HG02588 (cell line): ENCODE measurements at regions not wholly inside any gene's neighbourhood (a gene's known extent, or its start where the extent isn't known, plus 50 kb on each side); places are given as distances from the start of the nearest gene placed in this dataset.
"Not testable (repeated sequence)": the region's sequence is repeated elsewhere in the genome, so short reads cannot be mapped to it uniquely, and the experiment has no call there.

Experiments
- ATAC-seq: cut with Tn5 transposase; IDR thresholded peaks from one replicate; pipeline ENCODE4 v1.9.1; 2021; ENCODE audit warnings: mild to moderate bottlenecking, moderate library complexity; ENCODE audit not compliant: unreplicated experiment

GRCh38 chr4:188432328-188432727 is 293.1 kb downstream of the TRIML1 start:
- no peak for ATAC-seq

- no peak for ATAC-seq
Observed at GRCh38 chr4:188433741-188434315, 294.6 kb downstream of the TRIML1 start.

GRCh38 chr4:188434643-188435042 is 295.4 kb downstream of the TRIML1 start:
- ATAC-seq: no peak

- no peak for ATAC-seq
Observed at GRCh38 chr4:188435381-188435780, 296.1 kb downstream of the TRIML1 start.

GRCh38 chr4:188437535-188437934 is 298.3 kb downstream of the TRIML1 start:
- no peak for ATAC-seq

GRCh38 chr4:188438391-188438824 is 299.2 kb downstream of the TRIML1 start:
- not testable (repeated sequence) for ATAC-seq

- no peak for ATAC-seq
Observed at GRCh38 chr4:188439641-188440311, 300.5 kb downstream of the TRIML1 start.

- ATAC-seq: no peak
Observed at GRCh38 chr4:188444500-188444899, 305.3 kb downstream of the TRIML1 start.

- ATAC-seq: not testable (repeated sequence)
Observed at GRCh38 chr4:188448996-188449395, 309.8 kb downstream of the TRIML1 start.

GRCh38 chr4:188450571-188450970 is 311.3 kb downstream of the TRIML1 start:
- ATAC-seq: no peak

- ATAC-seq: no peak
Observed at GRCh38 chr4:188452097-188452496, 312.9 kb downstream of the TRIML1 start.

GRCh38 chr4:188454575-188454974 is 315.3 kb downstream of the TRIML1 start:
- no peak for ATAC-seq

- no peak for ATAC-seq
Observed at GRCh38 chr4:188455062-188455752, 316.0 kb downstream of the TRIML1 start.

GRCh38 chr4:188459381-188459780 is 320.1 kb downstream of the TRIML1 start:
- no peak for ATAC-seq

- ATAC-seq: no peak
Observed at GRCh38 chr4:188463909-188464308, 324.7 kb downstream of the TRIML1 start.

GRCh38 chr4:188466001-188466400 is 326.8 kb downstream of the TRIML1 start:
- ATAC-seq: no peak

- ATAC-seq: no peak
Observed at GRCh38 chr4:188484256-188484655, 345.0 kb downstream of the TRIML1 start.

- no peak for ATAC-seq
Observed at GRCh38 chr4:188485906-188486305, 346.7 kb downstream of the TRIML1 start.

- no peak for ATAC-seq
Observed at GRCh38 chr4:188492886-188493285, 353.6 kb downstream of the TRIML1 start.

- no peak for ATAC-seq
Observed at GRCh38 chr4:188495169-188495568, 355.9 kb downstream of the TRIML1 start.

- no peak for ATAC-seq
Observed at GRCh38 chr4:188511431-188511830, 372.2 kb downstream of the TRIML1 start.

- no peak for ATAC-seq
Observed at GRCh38 chr4:188532751-188533150, 393.5 kb downstream of the TRIML1 start.
